Breast epithelium (tissue), 4 donors: ENCODE measurements at regions not wholly inside any gene's neighbourhood (a gene's known extent, or its start where the extent isn't known, plus 50 kb on each side); places are given as distances from the start of the nearest gene placed in this dataset.

Experiments used
- DNase-seq, 2 donors: peaks; one replicate each; pipeline ENCODE4 v3.0.0-alpha.2; 2019; ENCODE audit warnings: low spot score in 2 of 2
- H3K27ac ChIP-seq, 2 donors: fragments of 200-600 bp; sonication (generic) in 1 of 2; one replicate each; pipeline ENCODE4 v1.5.1; 2016 to 2019; ENCODE audit warnings: mild to moderate bottlenecking in 1 of 2
- H3K27me3 ChIP-seq, 2 donors: fragments of 200-600 bp; sonication (generic) in 1 of 2; one replicate each; pipeline versions ENCODE4 v1.5.1 to v1.6.0; 2017 to 2019; ENCODE audit warnings: control low read depth in 1 of 2, mild to moderate bottlenecking in 1 of 2
- H3K36me3 ChIP-seq: fragments of 200-600 bp; one replicate; pipeline ENCODE4 v1.5.1; 2019
- H3K4me1 ChIP-seq, 2 donors: fragments of 200-600 bp; sonication (generic); one replicate each; pipeline ENCODE4 v1.5.1; 2016 to 2019; ENCODE audit warnings: control low read depth in 1 of 2
- H3K4me3 ChIP-seq, 3 donors: fragments of 200-600 bp; sonication (generic); 1 replicate in 2 of 3; 2 replicates in 1 of 3; pipeline ENCODE4 v1.5.1; 2016 to 2019; ENCODE audit warnings: mild to moderate bottlenecking in 3 of 3, moderate library complexity in 2 of 3
- H3K9me3 ChIP-seq, 2 donors: fragments of 200-600 bp; sonication (generic) in 1 of 2; one replicate each; pipeline ENCODE4 v1.5.1; 2016 to 2019; ENCODE audit warnings: control low read depth in 1 of 2
- CTCF ChIP-seq, 3 donors: fragments of 450-650 bp; IDR thresholded peaks; one replicate each; pipeline ENCODE4 v1.5.1; 2016 to 2017; ENCODE audit warnings: antibody characterized with exemption in 3 of 3, mild to moderate bottlenecking in 3 of 3, moderate library complexity in 3 of 3
- POLR2A ChIP-seq: fragments of 450-650 bp; IDR thresholded peaks from one replicate; pipeline ENCODE4 v1.6.1; 2016; ENCODE audit warnings: antibody characterized with exemption, mild to moderate bottlenecking, moderate library complexity
- POLR2AphosphoS5 ChIP-seq, 3 donors: sonication (generic); formaldehyde crosslinking; IDR thresholded peaks; one replicate each; pipeline ENCODE4 v1.6.1; 2017; ENCODE audit warnings: antibody characterized with exemption in 3 of 3
- intact Hi-C: fragments of 100-400 bp; cut with DNase I; formaldehyde crosslinking; loops from one replicate; pipeline ENCODE4 v1.15.1; 2023; ENCODE audit warnings: low total_unique reads

- H3K27ac ChIP-seq: no peak overlapping the region
- H3K36me3 ChIP-seq: no peaks in the 10 kb centered on the region
- H3K9me3 ChIP-seq: no peaks in the 10 kb centered on the region
- no peak for TF ChIP-seq POLR2AphosphoS5 (IDR thresholded peaks at IDR 0.05)
- no peak for TF ChIP-seq POLR2A
- no peak for TF ChIP-seq CTCF (IDR thresholded peaks at IDR 0.05)
- no peaks in the 10 kb centered on the region for H3K4me1 ChIP-seq
- intact Hi-C loops: no loop called here
- H3K4me3 ChIP-seq: no peak overlapping the region
- no peaks in the 10 kb centered on the region for H3K27me3 ChIP-seq
- no peak for DNase-seq
These were observed 79.6 kb upstream of the PPP2R3A start for GRCh38 chr3:135885885-135886284.

GRCh38 chr3:135887220-135887619, 78.3 kb upstream of the PPP2R3A start:
- Histone ChIP-seq H3K36me3 (no peaks in the 10 kb centered on the region), H3K27me3 (no peaks in the 10 kb centered on the region), H3K4me3 (no peak overlapping the region), H3K9me3 (no peaks in the 10 kb centered on the region), H3K4me1 (no peaks in the 10 kb centered on the region), H3K27ac (no peak overlapping the region)
- intact Hi-C loops: no loop called here
- no peak for DNase-seq
- TF ChIP-seq CTCF (IDR thresholded peaks at IDR 0.05) (no peak), POLR2AphosphoS5 (IDR thresholded peaks at IDR 0.05) (no peak), POLR2A (no peak)

- no peak for TF ChIP-seq POLR2A
- TF ChIP-seq POLR2AphosphoS5 (IDR thresholded peaks at IDR 0.05): no peak
- TF ChIP-seq CTCF (IDR thresholded peaks at IDR 0.05): no peak
- no peak for DNase-seq
- Histone ChIP-seq H3K4me3 (no peak overlapping the region), H3K4me1 (no peaks in the 10 kb centered on the region), H3K9me3 (no peaks in the 10 kb centered on the region), H3K27ac (no peak overlapping the region), H3K27me3 (no peaks in the 10 kb centered on the region), H3K36me3 (no peaks in the 10 kb centered on the region)
- intact Hi-C loops: no loop called here
These were observed 76.1 kb upstream of the PPP2R3A start for GRCh38 chr3:135889443-135889842.

GRCh38 chr3:135891121-135891520, 74.4 kb upstream of the PPP2R3A start:
- no peaks in the 10 kb centered on the region for H3K4me1 ChIP-seq
- no peaks in the 10 kb centered on the region for H3K9me3 ChIP-seq
- no peak for DNase-seq
- TF ChIP-seq CTCF (IDR thresholded peaks at IDR 0.05): no peak
- TF ChIP-seq POLR2A: no peak
- TF ChIP-seq POLR2AphosphoS5 (IDR thresholded peaks at IDR 0.05): no peak
- intact Hi-C loops: no loop called here
- no peak overlapping the region for H3K27ac ChIP-seq
- no peak overlapping the region for H3K4me3 ChIP-seq
- no peaks in the 10 kb centered on the region for H3K36me3 ChIP-seq
- no peaks in the 10 kb centered on the region for H3K27me3 ChIP-seq

- H3K27me3 ChIP-seq: no peaks in the 10 kb centered on the region
- peak; percentile 48 to 75 for DNase-seq
- TF ChIP-seq POLR2AphosphoS5 (IDR thresholded peaks at IDR 0.05) (no peak), CTCF (IDR thresholded peaks at IDR 0.05) (peak; percentile 23 to 70 (median 64))
- no peaks in the 10 kb centered on the region for H3K9me3 ChIP-seq
- no peaks in the 10 kb centered on the region for H3K36me3 ChIP-seq
- no peak overlapping the region for H3K27ac ChIP-seq
- intact Hi-C loops: no loop called here
- no peaks in the 10 kb centered on the region for H3K4me1 ChIP-seq
- H3K4me3 ChIP-seq: no peak overlapping the region
These were observed 70.3 kb upstream of the PPP2R3A start for GRCh38 chr3:135895106-135895733.
